ACHN (cell line): ENCODE measurements at regions not wholly inside any gene's neighbourhood (a gene's known extent, or its start where the extent isn't known, plus 50 kb on each side); places are given as distances from the start of the nearest gene placed in this dataset.

Experiments
- DNase-seq: peaks from one replicate; pipeline ENCODE4 v3.0.0-alpha.2; 2015
- in situ Hi-C: cut with HindIII; loops from 2 replicates; pipeline ENCODE4 v1.10.0; 2017; ENCODE audit warnings: low sequenced_read_pairs, low pct_ligation_motif_present, low pct_unique_long_range_greater_than_20kb

DNA sequence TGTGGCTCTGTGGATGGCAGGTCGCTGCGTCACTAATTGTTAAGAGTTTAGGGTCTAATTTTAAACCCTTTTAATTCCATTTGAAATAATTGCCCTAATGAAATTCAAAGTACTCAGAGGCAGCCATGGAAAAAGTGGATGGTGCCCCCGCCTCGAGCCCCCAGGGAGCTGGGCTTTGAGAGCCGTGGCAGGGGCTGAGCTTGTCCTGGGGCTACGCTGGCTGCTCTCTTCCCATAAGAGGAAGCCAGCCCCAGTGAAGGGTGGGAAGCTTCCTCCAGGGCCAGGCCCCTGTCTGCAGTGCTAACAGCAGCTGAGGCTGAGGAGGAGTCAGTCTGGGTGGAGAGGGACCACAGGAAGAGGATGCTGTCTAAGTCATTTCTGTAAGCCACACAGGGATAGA lies 315.0 kb upstream of the POU3F1 start:
- in situ Hi-C loops, result no loop called here
- DNase-seq, result no peak

DNA sequence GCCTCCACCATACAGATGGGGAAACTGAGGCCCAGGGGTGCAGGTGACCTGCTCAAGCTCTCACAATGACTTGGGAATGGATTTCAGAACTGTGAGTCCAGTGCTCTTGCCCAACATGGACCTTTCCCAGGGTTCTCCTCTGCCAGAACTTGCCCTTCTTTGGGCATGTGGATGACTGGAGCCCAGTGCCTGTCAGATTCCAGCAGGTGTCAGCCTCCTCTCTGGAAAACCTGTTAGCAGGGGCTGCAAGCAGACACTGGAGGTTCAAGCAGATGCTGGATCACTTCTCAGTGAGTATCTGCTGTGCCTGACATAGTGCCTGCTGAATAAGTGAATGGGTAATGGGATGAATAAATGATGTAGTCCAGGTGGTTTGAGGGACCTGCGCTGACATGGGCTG lies 314.2 kb upstream of the POU3F1 start:
- in situ Hi-C loops, result no loop called here
- no peak for DNase-seq

DNA sequence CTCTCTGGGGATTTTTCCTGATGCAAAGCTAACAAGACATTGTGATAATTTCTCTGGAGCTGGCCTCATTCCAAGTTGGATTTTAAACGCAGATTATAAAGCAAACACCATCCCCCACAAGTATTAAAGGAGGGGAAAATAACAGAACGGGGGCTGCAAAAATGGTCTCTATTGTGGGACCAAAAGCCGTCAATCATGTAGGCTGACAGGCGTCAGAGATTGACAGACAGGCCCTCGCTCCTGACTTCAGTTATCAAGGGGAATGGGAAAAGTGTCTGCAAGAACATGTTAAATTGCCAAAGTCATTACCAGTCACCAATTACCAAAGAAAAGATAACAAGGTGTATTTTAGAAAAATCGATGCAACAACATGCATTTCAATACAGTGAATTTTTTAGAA lies 307.4 kb upstream of the POU3F1 start:
- no peak for DNase-seq
- in situ Hi-C loops, result no loop called here

DNA sequence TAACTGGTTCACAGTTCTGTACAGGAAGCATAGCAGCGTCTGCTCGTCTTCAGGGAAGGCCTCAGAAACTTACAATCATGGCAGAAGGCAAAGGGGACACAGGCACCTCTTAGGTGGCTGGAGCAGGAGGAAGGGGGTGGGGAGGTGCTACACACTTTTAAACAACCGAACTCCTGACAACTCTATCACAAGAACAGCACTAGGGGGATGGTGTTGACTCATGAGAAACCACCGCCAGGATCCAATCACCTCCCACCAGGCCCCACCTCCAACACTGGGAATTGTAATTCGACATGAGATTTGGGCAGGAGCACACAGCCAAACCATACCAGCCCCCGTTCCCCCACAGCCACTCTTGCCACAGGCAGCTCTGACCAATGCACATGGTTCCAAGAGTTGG lies 306.3 kb upstream of the POU3F1 start:
- no peak for DNase-seq
- in situ Hi-C loops, result no loop called here

DNA sequence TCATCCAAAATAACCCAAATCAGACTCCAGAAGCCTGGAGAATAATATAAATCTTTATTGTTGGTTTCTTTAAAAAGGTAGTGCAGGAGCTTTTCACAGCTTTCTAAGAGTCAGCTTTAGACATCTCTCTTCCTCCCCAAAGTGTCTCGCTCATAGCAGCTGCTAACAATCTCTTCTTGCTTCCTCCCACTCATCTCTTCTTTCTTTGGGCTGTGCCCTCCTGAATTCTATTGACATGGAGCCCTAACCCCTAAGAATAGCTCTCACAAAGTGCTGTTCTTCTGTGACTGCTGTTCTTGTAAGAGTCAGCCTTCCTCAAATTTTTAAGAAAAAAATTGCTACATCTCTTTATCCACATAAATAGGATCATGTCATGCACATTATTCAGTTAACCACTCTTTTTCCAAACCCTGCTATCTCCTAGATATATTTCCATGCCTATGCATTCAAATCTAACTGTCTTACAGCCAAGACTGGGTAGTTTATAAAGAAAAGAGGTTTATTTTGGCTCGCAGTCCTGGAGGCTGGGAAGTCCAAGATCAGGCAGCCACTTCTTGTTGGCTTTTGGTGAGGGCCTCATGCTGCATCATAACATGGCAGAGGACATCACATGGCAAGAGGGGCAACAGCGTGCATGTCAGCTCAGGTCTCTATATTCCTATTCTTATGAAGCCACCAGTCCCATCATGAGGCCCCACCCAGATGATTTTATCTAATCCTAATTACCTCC lies 301.0 kb upstream of the POU3F1 start:
- in situ Hi-C loops, result no loop called here
- no peak for DNase-seq

DNA sequence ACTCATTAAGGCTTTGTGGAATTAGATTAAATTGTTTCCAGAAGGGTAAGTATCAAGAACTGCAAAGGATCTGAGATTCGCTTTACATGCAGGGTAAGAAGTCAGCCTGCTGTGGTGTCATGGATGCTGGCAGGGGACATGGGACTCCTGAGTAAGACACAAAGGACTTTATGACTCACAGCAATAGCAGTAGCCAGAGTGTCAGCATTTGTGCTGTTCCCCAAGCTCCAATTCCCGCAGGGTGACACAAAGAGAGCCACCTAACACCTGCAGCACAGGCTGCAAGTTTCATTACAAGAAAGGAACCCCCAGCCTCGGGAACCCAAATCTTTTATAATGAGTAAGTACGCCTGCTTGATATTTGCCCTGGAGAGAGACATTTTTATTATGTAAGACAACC lies 298.1 kb upstream of the POU3F1 start:
- in situ Hi-C loops, result no loop called here
- no peak for DNase-seq

DNA sequence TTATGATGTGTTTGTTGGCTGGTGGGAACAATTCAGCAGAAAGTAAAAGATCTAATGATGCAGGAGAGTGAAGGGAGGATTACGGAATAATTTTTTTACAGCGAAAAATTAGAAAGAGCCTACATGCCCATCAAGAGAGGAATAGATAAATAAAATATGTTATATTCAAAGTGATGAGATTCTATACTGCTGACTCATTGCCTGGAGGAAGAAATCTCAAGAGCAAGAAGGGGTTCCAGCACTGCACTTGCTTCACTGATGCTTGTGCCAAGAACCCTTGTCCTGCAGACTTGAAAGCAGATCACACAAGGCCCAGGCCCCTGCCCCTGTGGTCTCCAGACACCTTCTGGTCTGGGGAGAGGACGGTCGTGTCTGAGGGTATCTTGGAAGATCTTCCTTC lies 295.1 kb upstream of the POU3F1 start:
- DNase-seq, result no peak
- in situ Hi-C loops, result no loop called here

DNA sequence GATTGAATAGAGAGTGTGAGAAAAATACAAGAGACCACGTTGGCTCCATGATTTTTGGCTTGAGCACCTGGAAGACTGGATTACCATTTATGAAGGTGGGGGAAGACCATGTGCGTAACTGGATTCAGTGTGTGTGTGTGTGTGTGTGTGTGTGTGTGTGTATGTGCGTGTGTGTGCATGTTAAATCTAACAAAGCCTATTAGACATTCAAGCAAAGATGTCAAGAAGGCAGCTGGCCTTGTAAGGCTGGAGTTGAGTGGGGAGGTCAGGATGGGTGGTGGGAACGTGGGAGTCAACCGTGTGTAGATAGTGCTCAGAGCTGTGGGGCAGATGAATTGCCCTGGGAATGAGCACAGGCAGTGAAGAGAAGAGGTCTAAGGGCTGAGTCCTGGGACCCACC lies 293.8 kb upstream of the POU3F1 start:
- DNase-seq, result no peak
- in situ Hi-C loops, result no loop called here

DNA sequence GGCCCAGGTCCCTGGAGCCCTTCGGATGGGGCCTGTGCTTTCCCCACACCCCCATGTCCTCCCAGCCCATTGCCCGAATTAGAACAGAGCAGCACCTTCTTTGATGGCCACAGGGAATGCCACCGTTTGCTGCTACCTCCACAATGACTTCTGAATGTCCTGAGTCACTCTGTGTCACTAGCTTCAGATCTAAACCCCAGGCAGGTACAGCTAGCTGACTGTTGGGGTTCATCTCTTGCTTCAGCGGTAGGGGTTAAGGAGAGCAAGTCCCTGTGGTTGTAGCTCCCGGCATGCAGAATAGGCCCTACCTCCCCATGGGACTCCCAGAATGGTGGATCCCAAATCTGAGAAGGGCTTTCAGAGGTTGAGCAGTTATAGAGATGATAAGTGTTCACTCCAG lies 291.1 kb upstream of the POU3F1 start:
- in situ Hi-C loops, result no loop called here
- no peak for DNase-seq

DNA sequence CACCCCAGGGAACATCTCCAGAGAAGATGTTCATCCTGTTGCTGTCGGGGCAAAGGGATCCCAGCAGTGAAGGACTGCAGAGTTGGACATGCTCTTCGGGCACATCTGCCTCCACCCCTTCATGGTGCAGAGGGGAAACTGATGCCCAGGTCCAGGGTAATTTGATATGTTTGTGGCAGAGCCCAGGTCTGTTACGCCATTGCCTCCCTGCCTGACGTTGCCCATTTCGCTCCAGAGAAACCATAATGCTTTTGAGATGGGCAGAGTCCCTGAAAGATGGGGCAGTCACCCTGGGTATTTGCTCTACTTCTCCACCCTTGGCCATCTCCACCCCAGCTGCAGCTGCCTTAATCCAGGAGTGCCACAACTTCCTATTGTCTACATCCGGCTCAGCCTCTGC lies 290.4 kb upstream of the POU3F1 start:
- in situ Hi-C loops, result no loop called here
- no peak for DNase-seq

DNA sequence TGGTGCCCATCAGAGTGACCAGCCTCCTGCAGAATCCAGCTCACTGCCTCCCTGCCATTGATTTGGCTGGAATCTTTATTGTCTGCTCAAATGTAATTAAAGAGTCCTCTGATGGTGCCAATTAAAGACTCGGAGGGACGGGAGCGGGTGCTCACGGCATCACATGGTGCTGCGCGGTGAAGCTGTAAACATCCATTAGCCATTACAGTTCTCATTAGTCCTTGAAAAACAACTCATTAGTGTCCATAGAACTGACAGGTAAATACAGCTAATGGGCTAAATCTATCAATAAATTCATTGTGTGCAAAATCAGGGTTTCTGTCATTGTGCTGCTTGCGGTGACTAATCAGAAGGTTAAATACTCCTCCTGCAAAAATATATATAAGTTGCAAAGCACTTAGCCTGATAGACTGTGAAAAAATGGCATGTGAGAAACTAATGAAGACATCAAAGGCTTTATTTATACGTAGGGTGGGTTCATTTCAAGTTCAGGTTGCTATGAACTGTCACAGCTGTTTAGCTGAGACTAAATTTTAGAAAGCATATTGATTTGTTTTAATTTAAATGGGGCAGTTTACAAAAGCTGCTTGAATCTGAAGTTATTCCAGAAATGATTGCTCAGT lies 289.8 kb upstream of the POU3F1 start:
- in situ Hi-C loops, result no loop called here

DNA sequence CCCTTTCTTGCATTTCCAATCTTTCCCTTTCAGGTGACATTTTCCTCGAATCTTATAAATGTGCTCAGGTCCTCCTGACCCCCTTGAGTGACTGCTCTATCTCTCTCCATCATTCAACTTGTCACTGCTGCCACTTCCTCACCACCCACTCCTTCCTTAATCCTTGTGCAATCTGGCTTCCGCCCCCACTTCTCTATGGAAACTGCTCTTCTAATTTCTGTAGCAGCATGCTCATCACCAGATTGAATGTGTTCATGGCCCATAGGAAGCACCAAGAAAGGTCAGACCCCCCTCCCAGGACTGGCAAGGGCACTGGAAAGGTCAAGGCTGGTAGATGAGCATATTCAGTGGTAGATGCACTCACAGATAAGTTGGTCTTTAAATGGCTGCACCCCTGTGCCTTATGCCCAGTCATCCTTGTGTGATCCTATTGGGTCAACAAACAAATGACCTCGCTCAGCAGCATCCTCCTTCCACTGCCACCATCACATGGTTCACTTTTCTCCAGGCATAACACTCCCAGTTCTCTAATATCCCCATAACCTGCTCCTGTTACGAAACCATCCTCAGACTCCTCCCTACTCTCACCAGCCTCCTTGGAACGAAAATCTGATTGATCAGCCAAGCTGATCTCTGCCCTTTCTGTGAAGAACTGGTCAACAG lies 288.5 kb upstream of the POU3F1 start:
- in situ Hi-C loops, result no loop called here
- no peak for DNase-seq

More for the DNA sequence above, 289.8 kb upstream of the POU3F1 start:
- no peak for DNase-seq

DNA sequence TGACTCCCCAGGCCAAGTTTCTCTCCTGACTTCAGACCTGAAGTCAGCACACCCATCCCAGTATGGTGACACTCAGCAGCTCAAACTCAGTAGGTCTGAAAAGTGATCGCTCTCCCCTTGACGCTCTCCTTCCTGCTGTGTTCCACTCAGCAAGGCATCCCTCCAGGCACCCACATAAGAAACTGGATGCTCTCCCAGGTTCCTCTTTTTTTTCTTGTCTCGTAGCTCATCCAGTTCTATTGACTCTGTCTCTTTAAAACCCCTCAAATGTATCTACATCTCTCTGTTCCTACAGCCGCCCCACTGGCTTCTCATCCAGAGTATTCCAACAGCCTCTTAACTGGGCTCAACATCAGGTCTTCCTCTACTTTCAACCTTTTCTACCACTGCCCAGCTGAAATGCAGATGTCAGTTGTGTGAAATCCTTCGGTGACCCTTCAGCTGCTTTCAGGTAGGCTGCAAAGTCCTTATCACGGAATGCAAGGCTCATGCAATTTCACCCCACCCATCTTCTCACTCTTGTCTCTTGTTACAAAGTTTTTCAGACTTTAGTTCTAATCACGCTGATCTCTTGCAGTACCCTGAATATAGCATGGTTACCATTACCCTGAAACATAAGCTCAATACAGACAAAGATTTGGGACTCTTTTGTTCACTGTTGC lies 286.2 kb upstream of the POU3F1 start:
- no peak for DNase-seq

DNA sequence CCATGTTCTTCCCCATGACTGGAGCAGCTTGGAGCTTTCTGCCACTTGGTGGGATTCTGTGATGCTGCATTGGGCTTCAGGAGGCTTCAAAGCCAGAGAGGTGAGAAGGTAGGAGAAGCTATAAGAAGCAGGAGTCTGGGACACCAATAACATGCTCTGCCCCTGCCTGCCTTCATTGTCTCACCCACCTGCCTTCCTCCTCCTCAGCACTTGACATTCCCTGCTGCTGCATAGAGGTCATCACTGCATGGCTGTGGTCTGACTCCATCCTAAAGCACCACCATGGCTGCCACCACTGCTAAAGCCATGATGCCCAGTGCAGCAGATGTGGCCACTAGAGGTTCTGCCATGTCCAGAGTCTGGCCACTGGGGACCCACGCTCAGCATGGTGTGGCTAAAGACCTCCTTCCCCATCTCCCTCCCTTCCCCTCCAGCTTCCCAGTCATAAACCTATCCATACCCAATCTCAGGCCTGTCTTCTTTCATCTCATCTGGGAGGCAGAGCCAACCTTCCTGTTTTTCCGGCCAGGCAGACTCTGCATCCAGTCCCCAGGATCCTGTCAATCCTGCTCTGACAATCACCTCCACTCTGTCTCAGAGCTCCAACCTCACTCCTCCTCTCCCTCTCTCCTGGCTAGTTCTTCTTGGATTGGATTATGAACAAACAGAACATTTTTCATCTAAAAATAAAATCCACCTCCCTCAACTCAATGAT lies 285.1 kb upstream of the POU3F1 start:
- DNase-seq, result no peak
- in situ Hi-C loops, result no loop called here

More for the DNA sequence above, 286.2 kb upstream of the POU3F1 start:
- in situ Hi-C loops, result no loop called here

DNA sequence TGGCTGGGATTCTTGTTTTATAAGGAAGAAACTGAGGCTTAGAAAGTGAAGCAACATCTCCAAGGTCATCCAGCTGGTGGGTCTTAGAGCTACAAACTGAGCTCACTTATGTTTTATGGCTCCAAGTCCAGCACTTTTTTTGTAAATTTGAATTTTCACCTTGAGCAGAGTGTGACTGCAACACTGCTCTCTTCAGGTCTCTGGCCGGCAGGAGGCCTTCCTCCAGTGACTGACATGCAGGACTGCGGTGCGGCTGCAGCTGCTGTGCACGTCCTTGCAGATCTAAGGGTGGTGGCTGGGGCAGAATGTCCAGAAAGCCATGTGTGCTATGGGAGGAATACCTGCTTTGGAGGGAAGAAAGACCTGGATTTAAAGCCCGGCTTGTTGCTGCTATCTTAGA lies 284.2 kb upstream of the POU3F1 start:
- DNase-seq, result no peak
- in situ Hi-C loops, result no loop called here

DNA sequence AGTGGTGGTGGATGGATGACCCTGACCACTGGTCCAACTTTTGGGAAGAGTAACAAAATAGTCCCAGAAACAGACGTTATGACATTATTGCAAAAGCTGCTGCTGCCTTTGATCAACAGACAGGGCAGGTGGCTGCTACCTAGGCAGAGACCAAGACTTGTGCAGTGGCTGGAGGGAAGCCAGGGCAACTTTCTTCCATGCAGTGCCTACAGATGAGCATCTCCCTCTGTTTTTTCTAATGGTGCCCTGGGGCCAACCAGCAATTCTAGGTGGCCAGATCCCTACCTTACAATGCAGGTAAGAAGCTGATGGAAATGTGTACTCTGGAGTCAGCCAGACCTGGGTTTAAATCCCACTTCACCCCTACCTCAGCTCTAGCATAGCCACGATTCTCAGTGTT lies 283.1 kb upstream of the POU3F1 start:
- in situ Hi-C loops, result no loop called here
- DNase-seq, result no peak

DNA sequence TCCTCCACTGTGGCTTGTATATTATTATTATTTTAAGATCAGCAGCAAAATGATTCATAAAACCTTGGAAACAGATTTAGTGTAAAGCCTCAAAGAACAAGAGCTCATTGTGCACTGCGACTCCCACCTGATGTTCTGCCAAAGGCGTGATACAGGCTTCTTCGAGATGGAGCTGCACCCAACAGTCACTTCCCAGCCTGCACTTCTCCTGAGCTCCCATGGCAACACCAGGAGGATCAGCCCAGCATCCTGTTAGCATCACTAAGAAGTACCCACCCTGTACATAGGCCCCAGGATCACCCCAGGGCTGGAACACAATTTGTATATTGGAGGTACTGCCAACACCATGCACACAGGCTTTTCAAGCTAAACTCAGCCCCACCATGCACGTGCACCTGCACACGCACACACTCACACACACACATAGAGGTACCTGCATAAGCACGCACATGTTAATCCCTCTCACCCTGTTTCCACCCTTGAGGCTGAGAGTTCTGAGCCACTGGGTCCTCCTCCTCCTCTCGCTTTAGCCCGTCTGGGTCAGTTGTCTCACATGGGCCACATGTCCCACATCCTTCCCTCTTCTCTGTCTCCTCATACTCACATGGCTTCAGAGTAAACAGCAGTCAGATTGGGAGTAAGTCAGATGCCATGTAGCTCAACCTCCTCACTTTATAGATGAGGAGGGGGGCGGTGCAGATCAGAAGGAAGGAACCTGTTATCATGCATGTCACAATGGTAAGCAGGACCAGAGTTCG lies 281.9 kb upstream of the POU3F1 start:
- DNase-seq, result no peak
- in situ Hi-C loops, result no loop called here

DNA sequence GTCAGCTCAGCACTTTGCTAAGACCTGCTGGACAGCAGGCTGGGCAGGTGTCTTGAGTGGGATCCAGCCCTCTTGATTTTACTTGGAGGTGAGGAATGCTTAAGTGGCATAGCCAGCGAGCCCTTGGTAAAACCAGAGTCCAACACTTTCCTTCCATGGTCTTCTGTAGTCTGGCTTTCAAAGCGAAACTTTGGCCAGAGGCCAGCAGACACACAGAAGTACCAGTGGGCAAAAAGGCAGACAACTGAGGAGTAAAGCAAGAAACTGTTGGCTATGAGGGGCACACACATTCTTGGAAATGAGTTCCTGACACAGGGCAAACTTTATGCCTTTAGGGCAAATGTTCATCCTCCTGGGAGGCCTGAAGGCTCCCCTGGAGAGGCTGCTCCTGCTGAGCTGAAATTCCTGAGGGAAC lies 281.0 kb upstream of the POU3F1 start:
- in situ Hi-C loops, result no loop called here

More for the DNA sequence above, 281.0 kb upstream of the POU3F1 start:
- no peak for DNase-seq
